MM.1S (cell line): ENCODE measurements at regions not wholly inside any gene's neighbourhood (a gene's known extent, or its start where the extent isn't known, plus 50 kb on each side); places are given as distances from the start of the nearest gene placed in this dataset.

Experiments
- EZH2 ChIP-seq: fragments of 300-600 bp; sonication (generic); optimal IDR thresholded peaks from 2 replicates; pipeline ENCODE3; 2017; ENCODE audit warnings: low read depth, mild to moderate bottlenecking, antibody characterized with exemption, low read length, mixed read lengths
- EZH2phosphoT487 ChIP-seq: fragments of 300-600 bp; sonication (generic); IDR thresholded peaks from 2 replicates; pipeline ENCODE4 v1.6.1; 2018; ENCODE audit warnings: antibody characterized with exemption, low read length
- TF ChIP-seq, protein P1 (sequence below): fragments of 300-600 bp; sonication (generic); IDR thresholded peaks from 2 replicates; pipeline ENCODE4 v1.5.1; 2016; ENCODE audit warnings: antibody characterized with exemption, low read length, mixed read lengths

DNA sequence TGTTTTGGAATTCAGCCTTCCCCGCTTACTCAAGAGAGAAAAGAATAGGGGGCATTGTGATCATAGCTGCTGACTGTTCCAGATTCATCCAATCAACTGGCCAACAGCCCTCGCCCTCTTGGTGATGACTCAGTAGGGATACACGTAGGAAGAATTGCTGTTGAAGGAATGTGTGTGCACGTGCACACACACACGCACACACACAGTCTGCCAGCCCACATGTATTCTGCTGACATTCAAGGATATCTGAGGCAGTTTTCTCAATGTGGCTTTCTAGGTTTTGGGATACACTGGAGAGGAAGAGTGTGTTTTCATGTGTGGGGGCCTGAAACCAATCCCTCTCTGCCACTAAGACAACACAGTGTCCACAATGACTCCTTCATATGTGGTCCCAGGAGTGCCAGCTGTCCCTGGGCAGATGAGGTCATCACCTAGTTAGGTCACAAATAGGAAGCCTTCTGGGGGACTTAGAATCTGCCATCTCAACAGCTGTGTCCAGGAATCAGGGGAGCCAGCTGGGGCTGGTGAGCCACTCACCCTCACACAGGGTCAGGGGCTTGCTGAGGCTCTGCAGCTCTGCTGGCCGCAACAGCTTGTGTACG lies 352.6 kb downstream of the SS18 start:
- no peak for TF ChIP-seq EZH2
- TF ChIP-seq, protein P1, sequence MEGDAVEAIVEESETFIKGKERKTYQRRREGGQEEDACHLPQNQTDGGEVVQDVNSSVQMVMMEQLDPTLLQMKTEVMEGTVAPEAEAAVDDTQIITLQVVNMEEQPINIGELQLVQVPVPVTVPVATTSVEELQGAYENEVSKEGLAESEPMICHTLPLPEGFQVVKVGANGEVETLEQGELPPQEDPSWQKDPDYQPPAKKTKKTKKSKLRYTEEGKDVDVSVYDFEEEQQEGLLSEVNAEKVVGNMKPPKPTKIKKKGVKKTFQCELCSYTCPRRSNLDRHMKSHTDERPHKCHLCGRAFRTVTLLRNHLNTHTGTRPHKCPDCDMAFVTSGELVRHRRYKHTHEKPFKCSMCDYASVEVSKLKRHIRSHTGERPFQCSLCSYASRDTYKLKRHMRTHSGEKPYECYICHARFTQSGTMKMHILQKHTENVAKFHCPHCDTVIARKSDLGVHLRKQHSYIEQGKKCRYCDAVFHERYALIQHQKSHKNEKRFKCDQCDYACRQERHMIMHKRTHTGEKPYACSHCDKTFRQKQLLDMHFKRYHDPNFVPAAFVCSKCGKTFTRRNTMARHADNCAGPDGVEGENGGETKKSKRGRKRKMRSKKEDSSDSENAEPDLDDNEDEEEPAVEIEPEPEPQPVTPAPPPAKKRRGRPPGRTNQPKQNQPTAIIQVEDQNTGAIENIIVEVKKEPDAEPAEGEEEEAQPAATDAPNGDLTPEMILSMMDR = no peak
- no peak for TF ChIP-seq EZH2phosphoT487
